ENCODE measurements at regions not wholly inside any gene's neighbourhood (a gene's known extent, or its start where the extent isn't known, plus 50 kb on each side); places are given as distances from the start of the nearest gene placed in this dataset.

GRCh38 chr14:65286443-65286842 lies 126.1 kb upstream of the FUT8 start:
- TF ChIP-seq EZH2 (IDR thresholded peaks at IDR 0.05) (no peak), POLR2AphosphoS5 (IDR thresholded peaks at IDR 0.05; ENCODE audit: borderline replicate concordance, low read depth, low read length) (no peak), FOXP2 (optimal IDR thresholded peaks at IDR 0.05; ENCODE audit: control extremely low read depth, extremely low read length, insufficient read depth) (no peak)
